Colon (tissue), 2 donors: ENCODE measurements at regions not wholly inside any gene's neighbourhood (a gene's known extent, or its start where the extent isn't known, plus 50 kb on each side); places are given as distances from the start of the nearest gene placed in this dataset.
"Not testable (repeated sequence)": the region's sequence is repeated elsewhere in the genome, so short reads cannot be mapped to it uniquely, and the experiment has no call there.

Source experiments
- FAIRE-seq: peaks from 2 replicates; lab custom pipeline; 2012; peaks lifted over from hg19 to GRCh38; lab: Jason Lieb, UNC
- donor health status: control.
- donor health status: control.

GRCh38 chr15:70523616-70524015 is 239.7 kb downstream of the UACA start:
- FAIRE-seq: no peak

GRCh38 chr15:70523192-70523591 is 240.2 kb downstream of the UACA start:
- FAIRE-seq: no peak

- FAIRE-seq: no peak
These were observed 240.9 kb downstream of the UACA start for GRCh38 chr15:70522323-70522966.

GRCh38 chr15:70521576-70522322 is 241.6 kb downstream of the UACA start:
- no peak for FAIRE-seq

- FAIRE-seq: no peak
These were observed 243.7 kb downstream of the UACA start for GRCh38 chr15:70519616-70520015.

- FAIRE-seq: no peak
These were observed 244.4 kb downstream of the UACA start for GRCh38 chr15:70519004-70519365.

GRCh38 chr15:70518201-70519003 is 245.0 kb downstream of the UACA start:
- FAIRE-seq: no peak

GRCh38 chr15:70517194-70517590 is 246.2 kb downstream of the UACA start:
- no peak for FAIRE-seq

GRCh38 chr15:70516408-70517193 is 246.8 kb downstream of the UACA start:
- FAIRE-seq: no peak

- no peak for FAIRE-seq
These were observed 249.1 kb downstream of the UACA start for GRCh38 chr15:70514251-70514650.

- no peak for FAIRE-seq
These were observed 249.5 kb downstream of the UACA start for GRCh38 chr15:70513819-70514218.

- no peak for FAIRE-seq
These were observed 250.5 kb downstream of the UACA start for GRCh38 chr15:70512772-70513362.

GRCh38 chr15:70511972-70512587 is 251.3 kb downstream of the UACA start:
- not testable (repeated sequence) for FAIRE-seq

GRCh38 chr15:70510433-70510832 is 252.9 kb downstream of the UACA start:
- no peak for FAIRE-seq

GRCh38 chr15:70509731-70510143 is 253.6 kb downstream of the UACA start:
- no peak for FAIRE-seq

GRCh38 chr15:70509282-70509662 is 254.1 kb downstream of the UACA start:
- no peak for FAIRE-seq

- no peak for FAIRE-seq
These were observed 254.6 kb downstream of the UACA start for GRCh38 chr15:70508561-70509281.

GRCh38 chr15:70507772-70508371 is 255.5 kb downstream of the UACA start:
- FAIRE-seq: no peak

- no peak for FAIRE-seq
These were observed 257.1 kb downstream of the UACA start for GRCh38 chr15:70505936-70506912.
